HEK293 (cell line): ENCODE measurements at regions not wholly inside any gene's neighbourhood (a gene's known extent, or its start where the extent isn't known, plus 50 kb on each side); places are given as distances from the start of the nearest gene placed in this dataset.

Source experiments
- CTCF ChIP-seq: fragments of 450-650 bp; formaldehyde crosslinking; IDR thresholded peaks from 2 replicates; pipeline ENCODE4 v1.5.1; 2016; ENCODE audit warnings: missing biosample characterization, missing genetic modification characterization
- RBAK ChIP-seq: fragments of 450-650 bp; formaldehyde crosslinking; IDR thresholded peaks from 2 replicates; pipeline ENCODE4 v1.5.1; 2016; ENCODE audit warnings: missing biosample characterization, missing genetic modification characterization
- YY1 ChIP-seq: fragments of 450-650 bp; formaldehyde crosslinking; IDR thresholded peaks from 2 replicates; pipeline ENCODE4 v1.5.1; 2018; ENCODE audit warnings: missing biosample characterization, missing genetic modification characterization
- ZNF776 ChIP-seq: fragments of 450-650 bp; formaldehyde crosslinking; IDR thresholded peaks from 2 replicates; pipeline ENCODE4 v1.5.0; 2017; ENCODE audit warnings: missing biosample characterization, missing genetic modification characterization, borderline replicate concordance

DNA sequence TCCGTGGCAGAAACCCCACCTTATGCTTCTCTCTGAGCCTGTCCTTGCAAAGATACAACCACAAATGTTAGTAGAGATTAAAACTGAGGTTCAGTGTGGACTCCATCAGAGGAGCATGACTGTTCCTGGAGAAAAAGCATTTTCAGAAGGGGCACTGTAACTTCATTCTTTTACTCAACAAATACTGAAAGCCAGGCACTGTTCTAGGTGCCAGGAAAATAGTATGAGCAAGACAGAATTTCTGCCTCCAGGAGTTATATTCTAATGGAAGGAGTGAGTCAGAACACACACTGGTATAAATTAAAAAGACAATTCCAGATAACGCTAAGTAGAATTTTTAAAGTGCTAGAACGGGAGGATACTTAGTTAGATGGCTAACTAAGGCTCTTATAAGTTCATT lies 251.4 kb upstream of the GAS1 start:
- no peak for TF ChIP-seq CTCF (tag by site-specific recombination)
- TF ChIP-seq YY1 (tag by site-specific recombination): no peak
- TF ChIP-seq ZNF776 (tag by site-specific recombination): no peak
- TF ChIP-seq RBAK: no peak
